Urinary bladder (tissue), 3 donors: ENCODE measurements at regions not wholly inside any gene's neighbourhood (a gene's known extent, or its start where the extent isn't known, plus 50 kb on each side); places are given as distances from the start of the nearest gene placed in this dataset.
A peak's percentile ranks its signal among the peaks of the same experiment; 100 is the strongest.

Experiments used
- DNase-seq: peaks from one replicate; pipeline ENCODE4 v3.0.0-alpha.2; 2015; ENCODE audit errors: extremely low spot score
- H3K27ac ChIP-seq: one replicate; pipeline ENCODE4 v1.5.1; 2013; ENCODE audit warnings: low read depth, mild to moderate bottlenecking, moderate library complexity
- H3K36me3 ChIP-seq: one replicate; pipeline ENCODE4 v1.6.1; 2013; ENCODE audit warnings: mild to moderate bottlenecking, moderate library complexity; ENCODE audit not compliant: insufficient read depth
- H3K4me1 ChIP-seq: one replicate; pipeline ENCODE4 v1.6.1; 2013; ENCODE audit warnings: mild to moderate bottlenecking, moderate library complexity; ENCODE audit not compliant: insufficient read depth
- H3K4me3 ChIP-seq: one replicate; pipeline ENCODE4 v1.5.1; 2013; ENCODE audit warnings: low read depth, low read length
- WGBS: extraction: QIAGEN DNeasy Blood & Tissue Kit; methylation state at CpG from one replicate; pipeline ENCODE4 v1.1.7; 2013; 5-methylcytosine and 5-hydroxymethylcytosine counted together
- donor health status: healthy with polysubstance abuse.
- donor health status: healthy.

- H3K4me1 ChIP-seq, result no peaks in the 10 kb centered on the region
- WGBS, result 92% methylated on average over 3 of the region's 3 CpGs
These were observed 124.5 kb upstream of the USP15 start for GRCh38 chr12:62135553-62136200.

GRCh38 chr12:62136496-62136895, 123.7 kb upstream of the USP15 start:
- Histone ChIP-seq H3K4me3 (no peak overlapping the region), H3K36me3 (no peaks in the 10 kb centered on the region), H3K27ac (no peak overlapping the region), H3K4me1 (no peaks in the 10 kb centered on the region)
- 87% methylated on average over 2 of the region's 2 CpGs for WGBS
- no peak for DNase-seq

More at GRCh38 chr12:62135553-62136200, 124.5 kb upstream of the USP15 start:
- no peaks in the 10 kb centered on the region for H3K36me3 ChIP-seq
- no peak overlapping the region for H3K4me3 ChIP-seq
- H3K27ac ChIP-seq, result no peak overlapping the region
- DNase-seq, result no peak

- Histone ChIP-seq H3K27ac (no peak overlapping the region), H3K4me1 (no peaks in the 10 kb centered on the region), H3K4me3 (no peak overlapping the region), H3K36me3 (no peaks in the 10 kb centered on the region)
- DNase-seq, result no peak
- WGBS, result 85% methylated on average over 2 of the region's 2 CpGs
These were observed 121.7 kb upstream of the USP15 start for GRCh38 chr12:62138527-62138926.

- 78% methylated on average over 3 of the region's 3 CpGs for WGBS
- H3K36me3 ChIP-seq, result no peaks in the 10 kb centered on the region
- no peak overlapping the region for H3K4me3 ChIP-seq
- H3K27ac ChIP-seq, result no peak overlapping the region
- DNase-seq, result no peak
- H3K4me1 ChIP-seq, result no peaks in the 10 kb centered on the region
These were observed 113.9 kb upstream of the USP15 start for GRCh38 chr12:62146318-62146717.

- Histone ChIP-seq H3K27ac (no peak overlapping the region), H3K4me3 (no peak overlapping the region), H3K4me1 (no peaks in the 10 kb centered on the region), H3K36me3 (no peaks in the 10 kb centered on the region)
- no peak for DNase-seq
These were observed 102.2 kb upstream of the USP15 start for GRCh38 chr12:62158013-62158412.

- 56% methylated on average over 5 of the region's 5 CpGs for WGBS
- no peak for DNase-seq
- Histone ChIP-seq H3K36me3 (no peaks in the 10 kb centered on the region), H3K27ac (no peak overlapping the region), H3K4me3 (no peak overlapping the region), H3K4me1 (no peaks in the 10 kb centered on the region)
These were observed 101.5 kb upstream of the USP15 start for GRCh38 chr12:62158461-62159360.

GRCh38 chr12:62162214-62162613, 98.0 kb upstream of the USP15 start:
- 73% methylated on average over 2 of the region's 2 CpGs for WGBS
- no peaks in the 10 kb centered on the region for H3K4me1 ChIP-seq
- H3K27ac ChIP-seq, result no peak overlapping the region
- no peak for DNase-seq
- peaks cover 2% of the 10 kb centered on the region for H3K36me3 ChIP-seq
- H3K4me3 ChIP-seq, result no peak overlapping the region

GRCh38 chr12:62163368-62163767, 96.8 kb upstream of the USP15 start:
- WGBS, result 80% methylated on average over 1 of the region's 1 CpG
- no peak overlapping the region for H3K27ac ChIP-seq

GRCh38 chr12:62164036-62164435, 96.2 kb upstream of the USP15 start:
- H3K4me3 ChIP-seq, result no peak overlapping the region
- WGBS, result 84% methylated on average over 4 of the region's 4 CpGs
- H3K36me3 ChIP-seq, result peaks cover 2% of the 10 kb centered on the region
- H3K4me1 ChIP-seq, result no peaks in the 10 kb centered on the region
- DNase-seq, result no peak
- H3K27ac ChIP-seq, result no peak overlapping the region

More at GRCh38 chr12:62163368-62163767, 96.8 kb upstream of the USP15 start:
- DNase-seq, result no peak
- Histone ChIP-seq H3K4me3 (no peak overlapping the region), H3K36me3 (peaks cover 2% of the 10 kb centered on the region), H3K4me1 (no peaks in the 10 kb centered on the region)

- Histone ChIP-seq H3K27ac (no peak overlapping the region), H3K36me3 (peaks cover 2% of the 10 kb centered on the region), H3K4me1 (no peaks in the 10 kb centered on the region), H3K4me3 (no peak overlapping the region)
- no peak for DNase-seq
- 62% methylated on average over 2 of the region's 2 CpGs for WGBS
These were observed 93.7 kb upstream of the USP15 start for GRCh38 chr12:62166525-62166924.

- WGBS, result 87% methylated on average over 2 of the region's 2 CpGs
- Histone ChIP-seq H3K4me3 (no peak overlapping the region), H3K27ac (no peak overlapping the region), H3K4me1 (no peaks in the 10 kb centered on the region), H3K36me3 (peaks cover 2% of the 10 kb centered on the region)
- DNase-seq, result no peak
These were observed 91.8 kb upstream of the USP15 start for GRCh38 chr12:62168411-62168810.

GRCh38 chr12:62170241-62170640, 90.0 kb upstream of the USP15 start:
- WGBS, result 90% methylated on average over 1 of the region's 1 CpG
- DNase-seq, result no peak
- Histone ChIP-seq H3K27ac (no peak overlapping the region), H3K4me3 (no peak overlapping the region), H3K4me1 (no peaks in the 10 kb centered on the region), H3K36me3 (no peaks in the 10 kb centered on the region)

GRCh38 chr12:62190689-62191490, 69.3 kb upstream of the USP15 start:
- Histone ChIP-seq H3K27ac (no peak overlapping the region), H3K4me3 (peak overlapping the region; percentile 62), H3K4me1 (no peaks in the 10 kb centered on the region), H3K36me3 (no peaks in the 10 kb centered on the region)
- no peak for DNase-seq
- WGBS, result 1% methylated on average over 61 of the region's 61 CpGs
